ENCODE measurements at regions not wholly inside any gene's neighbourhood (a gene's known extent, or its start where the extent isn't known, plus 50 kb on each side); places are given as distances from the start of the nearest gene placed in this dataset.

DNA sequence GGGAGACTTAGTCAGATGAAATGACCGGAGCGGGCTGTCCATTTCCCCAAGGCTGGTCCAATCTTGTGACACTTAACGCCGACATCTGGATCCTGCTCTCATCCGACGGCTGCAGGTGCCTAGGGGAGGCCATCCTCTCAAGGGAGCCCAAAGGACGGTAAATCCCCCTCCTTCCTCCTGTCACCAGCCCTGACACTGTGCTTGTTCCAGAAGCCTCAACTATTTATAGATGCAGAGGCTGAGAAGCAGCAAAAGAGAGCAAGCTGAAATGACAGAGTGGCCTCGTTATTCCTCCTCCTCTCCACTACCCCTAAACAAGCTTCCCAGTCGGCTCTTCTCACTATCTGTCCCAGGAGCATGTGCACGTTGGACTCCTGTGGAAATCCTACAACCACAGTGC, 533.7 kb downstream of the LIG4 start:
- TF ChIP-seq RAD21 (conservative IDR thresholded peaks at IDR 0.05) (no peak), TAF1 (IDR thresholded peaks at IDR 0.05; ENCODE audit: low read depth) (no peak), EP300 (conservative IDR thresholded peaks at IDR 0.05; ENCODE audit: poor library complexity, severe bottlenecking) (no peak)
- H3K79me2 ChIP-seq (replicated peaks; ENCODE audit: insufficient read depth, low read length) = peaks cover 3% of the 10 kb centered on the region
- H3F3A ChIP-seq (ENCODE audit: insufficient read depth, low read length, poor library complexity, severe bottlenecking) = no peaks in the 10 kb centered on the region
- H3K9me3 ChIP-seq (ENCODE audit: low read length) = no peaks in the 10 kb centered on the region
- H3K36me3 ChIP-seq (ENCODE audit: insufficient read depth, low read length) = no peaks in the 10 kb centered on the region
- no peak overlapping the region for H3K27ac ChIP-seq (ENCODE audit: low read length)
- no peaks in the 10 kb centered on the region for H3K27me3 ChIP-seq (ENCODE audit: insufficient read depth, low read depth, low read length)
- H4K20me1 ChIP-seq (ENCODE audit: insufficient read depth) = no peaks in the 10 kb centered on the region
- H3K4me2 ChIP-seq (ENCODE audit: low read length) = no peak overlapping the region
- H2AFZ ChIP-seq (ENCODE audit: low read depth, low read length) = no peak overlapping the region
- H3K9ac ChIP-seq (ENCODE audit: low read length) = no peak overlapping the region
- no peaks in the 10 kb centered on the region for H3K9me2 ChIP-seq (ENCODE audit: insufficient read depth, low read length)
- no peak overlapping the region for H3K4me3 ChIP-seq (ENCODE audit: low read length)

DNA sequence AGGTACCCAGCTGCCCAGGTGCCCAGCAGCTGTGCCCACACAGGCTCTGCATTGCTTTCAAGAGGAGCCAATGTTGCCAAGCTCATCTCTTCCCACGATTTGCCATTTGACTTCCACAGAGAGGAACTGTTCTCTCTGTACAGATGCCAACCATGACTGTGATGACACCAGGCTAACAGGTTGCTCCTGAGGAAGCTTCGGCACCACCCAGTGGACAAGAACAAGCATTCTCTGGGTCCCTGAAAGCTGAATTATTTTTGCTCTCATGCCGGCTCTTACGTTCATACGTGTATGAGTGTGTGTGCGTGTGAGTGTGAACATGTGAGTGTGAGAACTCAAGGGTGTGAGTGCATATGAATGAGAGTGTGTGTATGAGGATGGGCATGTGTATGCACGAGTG, 535.2 kb downstream of the LIG4 start:
- TF ChIP-seq EZH2 (IDR thresholded peaks at IDR 0.05; ENCODE audit: borderline replicate concordance, insufficient read depth, low read length, poor library complexity, severe bottlenecking) = no peak
- TF ChIP-seq, protein P1, sequence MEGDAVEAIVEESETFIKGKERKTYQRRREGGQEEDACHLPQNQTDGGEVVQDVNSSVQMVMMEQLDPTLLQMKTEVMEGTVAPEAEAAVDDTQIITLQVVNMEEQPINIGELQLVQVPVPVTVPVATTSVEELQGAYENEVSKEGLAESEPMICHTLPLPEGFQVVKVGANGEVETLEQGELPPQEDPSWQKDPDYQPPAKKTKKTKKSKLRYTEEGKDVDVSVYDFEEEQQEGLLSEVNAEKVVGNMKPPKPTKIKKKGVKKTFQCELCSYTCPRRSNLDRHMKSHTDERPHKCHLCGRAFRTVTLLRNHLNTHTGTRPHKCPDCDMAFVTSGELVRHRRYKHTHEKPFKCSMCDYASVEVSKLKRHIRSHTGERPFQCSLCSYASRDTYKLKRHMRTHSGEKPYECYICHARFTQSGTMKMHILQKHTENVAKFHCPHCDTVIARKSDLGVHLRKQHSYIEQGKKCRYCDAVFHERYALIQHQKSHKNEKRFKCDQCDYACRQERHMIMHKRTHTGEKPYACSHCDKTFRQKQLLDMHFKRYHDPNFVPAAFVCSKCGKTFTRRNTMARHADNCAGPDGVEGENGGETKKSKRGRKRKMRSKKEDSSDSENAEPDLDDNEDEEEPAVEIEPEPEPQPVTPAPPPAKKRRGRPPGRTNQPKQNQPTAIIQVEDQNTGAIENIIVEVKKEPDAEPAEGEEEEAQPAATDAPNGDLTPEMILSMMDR (IDR thresholded peaks at IDR 0.05; ENCODE audit: poor library complexity, severe bottlenecking) = peak; percentile 38
- peak; percentile 21 for TF ChIP-seq RAD21 (conservative IDR thresholded peaks at IDR 0.05)
- TF ChIP-seq TAF1 (IDR thresholded peaks at IDR 0.05; ENCODE audit: low read depth) = no peak
- no peak for TF ChIP-seq POLR2AphosphoS5 (IDR thresholded peaks at IDR 0.05)
- no peak overlapping the region for H3K27ac ChIP-seq (ENCODE audit: low read length)
- no peak overlapping the region for H3K4me2 ChIP-seq (ENCODE audit: low read length)
- no peaks in the 10 kb centered on the region for H3K9me2 ChIP-seq (ENCODE audit: insufficient read depth, low read length)
- no peak overlapping the region for H3K9ac ChIP-seq (ENCODE audit: low read length)
- no peak overlapping the region for H3K4me3 ChIP-seq (ENCODE audit: low read length)
- no peaks in the 10 kb centered on the region for H3K79me2 ChIP-seq (replicated peaks; ENCODE audit: insufficient read depth, low read length)
- H3K27me3 ChIP-seq (ENCODE audit: insufficient read depth, low read depth, low read length) = no peaks in the 10 kb centered on the region
- no peaks in the 10 kb centered on the region for H3K9me3 ChIP-seq (ENCODE audit: low read length)
- no peak overlapping the region for H2AFZ ChIP-seq (ENCODE audit: low read depth, low read length)
- no peaks in the 10 kb centered on the region for H4K20me1 ChIP-seq (ENCODE audit: insufficient read depth)
- no peaks in the 10 kb centered on the region for H3K36me3 ChIP-seq (ENCODE audit: insufficient read depth, low read length)
- no peaks in the 10 kb centered on the region for H3F3A ChIP-seq (ENCODE audit: insufficient read depth, low read length, poor library complexity, severe bottlenecking)

DNA sequence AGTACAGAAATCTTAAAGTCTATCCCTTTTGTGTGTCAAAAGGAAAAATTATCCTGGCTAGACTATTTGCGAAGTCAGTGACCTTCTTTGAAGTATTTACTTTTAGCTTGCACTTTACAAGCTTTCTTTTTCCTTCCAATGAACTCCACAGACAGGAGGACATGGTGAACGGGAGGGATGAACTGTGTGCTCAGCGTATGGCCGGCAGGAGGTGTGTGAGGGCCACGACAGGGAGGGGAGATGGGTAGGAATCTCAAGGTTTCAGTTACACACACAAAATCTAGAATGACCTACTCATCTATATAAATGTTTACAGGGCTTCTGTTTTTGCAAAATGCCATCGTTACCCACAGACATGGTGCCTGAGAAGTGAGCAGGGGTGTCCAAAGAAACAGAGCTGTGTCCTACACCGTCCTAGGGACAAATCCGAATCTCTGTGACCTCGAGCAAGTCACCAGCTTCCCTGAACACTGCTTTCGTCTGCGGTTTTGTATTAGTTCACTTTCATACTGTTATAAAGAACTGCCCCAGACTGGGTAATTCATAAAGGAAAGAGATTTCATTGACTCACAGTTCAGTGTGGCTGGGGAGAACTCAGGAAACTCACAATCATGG, 537.2 kb downstream of the LIG4 start:
- Histone ChIP-seq H3F3A (ENCODE audit: insufficient read depth, low read length, poor library complexity, severe bottlenecking) (no peaks in the 10 kb centered on the region), H3K9ac (ENCODE audit: low read length) (no peak overlapping the region), H3K9me3 (ENCODE audit: low read length) (no peaks in the 10 kb centered on the region), H3K4me3 (ENCODE audit: low read length) (no peak overlapping the region), H3K4me2 (ENCODE audit: low read length) (no peak overlapping the region), H2AFZ (ENCODE audit: low read depth, low read length) (no peak overlapping the region), H3K27ac (ENCODE audit: low read length) (no peak overlapping the region), H4K20me1 (ENCODE audit: insufficient read depth) (no peaks in the 10 kb centered on the region), H3K79me2 (replicated peaks; ENCODE audit: insufficient read depth, low read length) (no peaks in the 10 kb centered on the region), H3K9me2 (ENCODE audit: insufficient read depth, low read length) (no peaks in the 10 kb centered on the region), H3K36me3 (ENCODE audit: insufficient read depth, low read length) (no peaks in the 10 kb centered on the region), H3K27me3 (ENCODE audit: insufficient read depth, low read depth, low read length) (no peaks in the 10 kb centered on the region)
- TF ChIP-seq SMC3 (conservative IDR thresholded peaks at IDR 0.05; ENCODE audit: poor library complexity) (no peak), MXI1 (conservative IDR thresholded peaks at IDR 0.05; ENCODE audit: poor library complexity, severe bottlenecking) (no peak), POLR2AphosphoS5 (IDR thresholded peaks at IDR 0.05) (no peak)
- TF ChIP-seq, protein P1 (IDR thresholded peaks at IDR 0.05; ENCODE audit: poor library complexity, severe bottlenecking) = no peak

All from neural cell (in vitro differentiated cells).